HCT116 (cell line): ENCODE measurements at regions not wholly inside any gene's neighbourhood (a gene's known extent, or its start where the extent isn't known, plus 50 kb on each side); places are given as distances from the start of the nearest gene placed in this dataset.

ENCODE experiments used
- ATF3 ChIP-seq: IDR thresholded peaks from 2 replicates; pipeline ENCODE4 v1.6.1; 2012
- CEBPB ChIP-seq: IDR thresholded peaks from 2 replicates; pipeline ENCODE4 v1.6.1; 2012; ENCODE audit warnings: low read depth
- CTCF ChIP-seq, 3 experiments: fragments of 200-600 bp in 1 of 3; sonication (generic) in 1 of 3; IDR thresholded peaks in 2 of 3; conservative IDR thresholded peaks in 1 of 3; 2 replicates each; pipeline ENCODE4 v1.5.1; 2012 to 2017; ENCODE audit warnings: low read depth in 2 of 3, low read length in 2 of 3, antibody characterized with exemption in 1 of 3, borderline replicate concordance in 1 of 3, control low read depth in 1 of 3, mild to moderate bottlenecking in 1 of 3, mixed read lengths in 1 of 3, mixed run types in 1 of 3, moderate library complexity in 1 of 3; ENCODE audit not compliant: insufficient read depth in 1 of 3
- ELF1 ChIP-seq: IDR thresholded peaks from 2 replicates; pipeline ENCODE4 v1.6.1; 2012; ENCODE audit warnings: low read depth, borderline replicate concordance
- EZH2 ChIP-seq: fragments of 200-600 bp; sonication (generic); IDR thresholded peaks from 2 replicates; pipeline ENCODE4 v1.6.1; 2017; ENCODE audit warnings: antibody characterized with exemption, mixed run types
- EZH2phosphoT487 ChIP-seq: fragments of 200-600 bp; IDR thresholded peaks from 2 replicates; pipeline ENCODE4 v1.6.1; 2018; ENCODE audit warnings: antibody characterized with exemption, borderline replicate concordance
- JUND ChIP-seq: IDR thresholded peaks from 2 replicates; pipeline ENCODE4 v1.6.1; 2012
- POLR2A ChIP-seq: IDR thresholded peaks from 2 replicates; pipeline ENCODE4 v1.7.0; 2011; ENCODE audit warnings: borderline replicate concordance; ENCODE audit not compliant: insufficient read depth, insufficient read length; ENCODE audit errors: extremely low read depth
- POLR2AphosphoS5 ChIP-seq: IDR thresholded peaks from 2 replicates; pipeline ENCODE4 v1.6.1; 2011; ENCODE audit warnings: mild to moderate bottlenecking, low read depth, low read length, moderate library complexity
- SP1 ChIP-seq: IDR thresholded peaks from 2 replicates; pipeline ENCODE4 v1.6.1; 2012; ENCODE audit warnings: low read depth
- TCF7L2 ChIP-seq: IDR thresholded peaks from 2 replicates; pipeline ENCODE4 v1.7.0; 2011; ENCODE audit warnings: borderline replicate concordance, inconsistent platforms; ENCODE audit not compliant: insufficient read depth, insufficient read length; ENCODE audit errors: extremely low read depth
- ZFX ChIP-seq: fragments of 450-650 bp; IDR thresholded peaks from 2 replicates; pipeline ENCODE4 v1.6.1; 2017
- ZNF274 ChIP-seq: fragments of 200-500 bp; sonication (Bioruptor generic); IDR thresholded peaks from 2 replicates; pipeline ENCODE4 v1.6.1; 2014; ENCODE audit warnings: mild to moderate bottlenecking, low read depth, low read length, inconsistent platforms

GRCh38 chr2:191756761-191757160 is 78.8 kb downstream of the NABP1 start:
- TF ChIP-seq ELF1, result no peak
- no peak for TF ChIP-seq SP1
- no peak for TF ChIP-seq CTCF (IDR thresholded peaks at IDR 0.05 in 2 of 3, conservative IDR thresholded peaks at IDR 0.05 in 1 of 3; ENCODE audit: borderline replicate concordance in 1 of 3, insufficient read depth in 1 of 3, low read depth in 2 of 3, low read length in 2 of 3)
- no peak for TF ChIP-seq POLR2AphosphoS5
- TF ChIP-seq POLR2A, result no peak
- no peak for TF ChIP-seq CEBPB
- TF ChIP-seq ATF3, result no peak
- TF ChIP-seq ZFX, result no peak
- no peak for TF ChIP-seq JUND
- TF ChIP-seq EZH2phosphoT487, result no peak
- TF ChIP-seq ZNF274, result no peak
- TF ChIP-seq EZH2, result no peak
- TF ChIP-seq TCF7L2, result no peak
